ENCODE measurements at regions not wholly inside any gene's neighbourhood (a gene's known extent, or its start where the extent isn't known, plus 50 kb on each side); places are given as distances from the start of the nearest gene placed in this dataset.
"Not testable (repeated sequence)": the region's sequence is repeated elsewhere in the genome, so short reads cannot be mapped to it uniquely, and the experiment has no call there.

GRCh38 chr4:138499627-138500026 is 257.5 kb upstream of the SLC7A11 start:
- DNase-seq, result no peak
- ATAC-seq, result no peak

- DNase-seq, result no peak
These were observed 252.8 kb upstream of the SLC7A11 start for GRCh38 chr4:138494931-138495330.

GRCh38 chr4:138494116-138494515 is 252.0 kb upstream of the SLC7A11 start:
- ATAC-seq, result no peak

More at GRCh38 chr4:138494931-138495330, 252.8 kb upstream of the SLC7A11 start:
- ATAC-seq, result no peak

GRCh38 chr4:138492176-138492575 is 250.0 kb upstream of the SLC7A11 start:
- no peak for DNase-seq
- no peak for ATAC-seq

More at GRCh38 chr4:138494116-138494515, 252.0 kb upstream of the SLC7A11 start:
- no peak for DNase-seq

- no peak for DNase-seq
- ATAC-seq, result no peak
These were observed 246.4 kb upstream of the SLC7A11 start for GRCh38 chr4:138488533-138488932.

- no peak for ATAC-seq
- DNase-seq, result no peak
These were observed 245.5 kb upstream of the SLC7A11 start for GRCh38 chr4:138487670-138488069.

GRCh38 chr4:138487230-138487629 is 245.1 kb upstream of the SLC7A11 start:
- DNase-seq, result no peak
- ATAC-seq, result no peak

GRCh38 chr4:138485498-138485897 is 243.3 kb upstream of the SLC7A11 start:
- no peak for ATAC-seq
- DNase-seq, result no peak

- ATAC-seq (no peak), DNase-seq (no peak)
These were observed 233.0 kb upstream of the SLC7A11 start for GRCh38 chr4:138475116-138475515.

GRCh38 chr4:138473339-138473738 is 231.2 kb upstream of the SLC7A11 start:
- DNase-seq (no peak), ATAC-seq (no peak)

GRCh38 chr4:138460477-138461414 is 218.6 kb upstream of the SLC7A11 start:
- ATAC-seq (no peak), DNase-seq (no peak)

- ATAC-seq (no peak), DNase-seq (no peak)
These were observed 216.6 kb upstream of the SLC7A11 start for GRCh38 chr4:138458751-138459150.

- not testable (repeated sequence) for ATAC-seq, DNase-seq
These were observed 214.2 kb upstream of the SLC7A11 start for GRCh38 chr4:138456349-138456748.

- ATAC-seq, result no peak
These were observed 212.9 kb upstream of the SLC7A11 start for GRCh38 chr4:138455097-138455496.

GRCh38 chr4:138452826-138453225 is 210.7 kb upstream of the SLC7A11 start:
- DNase-seq, result no peak
- no peak for ATAC-seq

More at GRCh38 chr4:138455097-138455496, 212.9 kb upstream of the SLC7A11 start:
- no peak for DNase-seq

GRCh38 chr4:138451276-138451663 is 209.1 kb upstream of the SLC7A11 start:
- DNase-seq (no peak), ATAC-seq (no peak)

- ATAC-seq, result no peak
- DNase-seq, result no peak
These were observed 208.6 kb upstream of the SLC7A11 start for GRCh38 chr4:138450546-138451275.

- DNase-seq (no peak), ATAC-seq (no peak)
These were observed 207.8 kb upstream of the SLC7A11 start for GRCh38 chr4:138449938-138450337.

GRCh38 chr4:138448169-138448568 is 206.0 kb upstream of the SLC7A11 start:
- no peak for DNase-seq
- ATAC-seq, result no peak

- ATAC-seq (no peak), DNase-seq (no peak)
These were observed 204.3 kb upstream of the SLC7A11 start for GRCh38 chr4:138446456-138446855.

- DNase-seq (no peak), ATAC-seq (no peak)
These were observed 202.9 kb upstream of the SLC7A11 start for GRCh38 chr4:138445098-138445497.

- ATAC-seq (no peak), DNase-seq (no peak)
These were observed 202.1 kb upstream of the SLC7A11 start for GRCh38 chr4:138444260-138444659.

GRCh38 chr4:138439143-138439581 is 197.0 kb upstream of the SLC7A11 start:
- DNase-seq, result no peak
- ATAC-seq, result no peak
